Duodenal mucosa (tissue), 2 donors: ENCODE measurements at regions not wholly inside any gene's neighbourhood (a gene's known extent, or its start where the extent isn't known, plus 50 kb on each side); places are given as distances from the start of the nearest gene placed in this dataset.

Experiments used
- H3K27ac ChIP-seq: one replicate; pipeline ENCODE4 v1.7.0; 2013; ENCODE audit warnings: low read depth, low read length
- H3K27me3 ChIP-seq, 2 donors: one replicate each; pipeline ENCODE4 v1.7.0; 2013; ENCODE audit warnings: low read length in 2 of 2, control low read depth in 1 of 2; ENCODE audit not compliant: insufficient read depth in 2 of 2, control insufficient read depth in 1 of 2
- H3K36me3 ChIP-seq, 2 donors: one replicate each; pipeline ENCODE4 v1.7.0; 2013; ENCODE audit warnings: low read length in 2 of 2, control low read depth in 1 of 2; ENCODE audit not compliant: insufficient read depth in 2 of 2, control insufficient read depth in 1 of 2
- H3K4me1 ChIP-seq, 2 donors: one replicate each; pipeline ENCODE4 v1.7.0; 2013; ENCODE audit warnings: low read length in 2 of 2, control low read depth in 1 of 2; ENCODE audit not compliant: insufficient read depth in 2 of 2, control insufficient read depth in 1 of 2
- H3K4me3 ChIP-seq, 2 donors: one replicate each; pipeline ENCODE4 v1.7.0; 2013; ENCODE audit warnings: low read length in 2 of 2, low read depth in 1 of 2
- H3K9ac ChIP-seq, 2 donors: one replicate each; pipeline ENCODE4 v1.7.0; 2013; ENCODE audit warnings: low read length in 2 of 2, low read depth in 1 of 2
- H3K9me3 ChIP-seq, 2 donors: one replicate each; pipeline ENCODE4 v1.7.0; 2013; ENCODE audit warnings: low read length in 2 of 2, control low read depth in 1 of 2; ENCODE audit not compliant: control insufficient read depth in 1 of 2

GRCh38 chr16:79543219-79543618, 57.3 kb downstream of the MAF start:
- no peak overlapping the region for H3K27ac ChIP-seq
- H3K36me3 ChIP-seq, result no peaks in the 10 kb centered on the region
- H3K9me3 ChIP-seq, result no peaks in the 10 kb centered on the region
- no peaks in the 10 kb centered on the region for H3K4me1 ChIP-seq
- H3K4me3 ChIP-seq, result no peak overlapping the region
- no peak overlapping the region for H3K9ac ChIP-seq
- H3K27me3 ChIP-seq, result peaks cover 0 to 7% of the 10 kb centered on the region in 2 donors

DNA sequence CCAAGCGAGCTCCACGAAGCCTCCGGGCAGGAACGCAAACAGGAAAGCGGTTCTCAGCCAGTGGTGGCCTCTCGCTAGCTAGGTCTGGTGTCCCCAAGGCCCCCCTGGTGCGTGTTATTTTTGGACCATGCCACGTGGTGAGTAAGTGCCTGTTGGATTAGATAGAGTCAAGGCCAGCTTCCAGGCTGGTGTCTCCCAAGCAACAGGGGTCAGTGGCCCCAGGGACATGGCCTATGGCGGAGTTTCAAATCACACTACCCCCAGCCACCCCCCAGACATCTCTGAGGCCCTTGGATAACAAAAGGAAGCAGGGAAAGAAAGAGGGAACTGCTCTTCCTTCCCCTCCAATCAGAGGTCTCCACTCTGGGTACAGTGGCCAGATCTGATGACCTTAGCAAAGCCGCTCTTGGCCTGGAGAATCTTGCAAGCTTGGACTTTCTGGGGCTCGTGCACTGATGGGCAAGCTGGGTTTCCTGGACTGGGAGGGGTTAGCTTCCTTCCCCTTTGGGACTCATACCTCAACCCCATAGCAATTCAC, 58.2 kb downstream of the MAF start:
- Histone ChIP-seq H3K27ac (no peak overlapping the region), H3K9ac (no peak overlapping the region), H3K4me1 (no peaks in the 10 kb centered on the region), H3K27me3 (peaks cover 0 to 7% of the 10 kb centered on the region in 2 donors), H3K4me3 (no peak overlapping the region), H3K36me3 (no peaks in the 10 kb centered on the region), H3K9me3 (no peaks in the 10 kb centered on the region)

- no peaks in the 10 kb centered on the region for H3K36me3 ChIP-seq
- no peak overlapping the region for H3K4me3 ChIP-seq
- H3K27me3 ChIP-seq, result peaks cover 0 to 7% of the 10 kb centered on the region in 2 donors
- no peak overlapping the region for H3K27ac ChIP-seq
- H3K9ac ChIP-seq, result no peak overlapping the region
- no peaks in the 10 kb centered on the region for H3K4me1 ChIP-seq
- no peaks in the 10 kb centered on the region for H3K9me3 ChIP-seq
Observed at GRCh38 chr16:79540825-79541595, 59.5 kb downstream of the MAF start.

DNA sequence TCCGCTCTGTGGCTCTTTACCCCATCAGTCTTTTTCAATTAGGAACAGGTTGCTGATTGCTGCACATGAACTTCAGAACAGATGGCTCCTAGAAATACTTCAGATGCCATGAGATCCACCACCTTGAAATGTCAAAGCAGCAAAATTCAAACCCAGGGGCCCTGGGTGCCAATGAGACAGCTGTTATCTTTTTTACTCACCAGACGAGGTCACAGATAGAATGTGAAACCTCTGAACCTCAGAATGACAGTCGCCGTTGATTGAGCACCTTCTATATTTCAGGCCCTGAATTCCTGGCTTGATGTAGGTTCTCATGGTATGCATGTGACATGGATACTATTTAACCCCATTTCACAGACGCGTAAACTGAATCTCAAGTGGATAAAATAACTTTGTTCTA, 63.0 kb downstream of the MAF start:
- Histone ChIP-seq H3K27me3 (peaks cover 0 to 7% of the 10 kb centered on the region in 2 donors), H3K36me3 (no peaks in the 10 kb centered on the region), H3K27ac (no peak overlapping the region), H3K4me1 (no peaks in the 10 kb centered on the region), H3K9me3 (no peaks in the 10 kb centered on the region), H3K9ac (no peak overlapping the region), H3K4me3 (no peak overlapping the region)

DNA sequence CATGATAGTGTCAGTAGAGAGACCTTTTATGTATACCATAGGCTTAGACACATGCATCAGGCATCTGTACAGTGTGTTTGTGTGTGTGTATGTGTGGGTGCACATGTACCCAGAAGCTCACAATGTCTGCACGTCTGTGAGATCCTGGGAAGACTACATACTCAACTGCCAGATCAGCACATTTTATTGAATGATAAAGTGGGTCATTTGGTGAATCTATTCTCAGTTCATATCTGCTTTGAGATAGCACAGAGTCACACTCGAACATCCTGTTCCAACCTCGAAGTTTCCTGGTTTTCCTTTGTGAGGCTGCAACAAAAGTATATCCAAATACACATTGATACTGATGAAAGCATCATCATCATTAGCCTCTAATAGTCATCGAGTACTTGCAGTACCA, 63.6 kb downstream of the MAF start:
- Histone ChIP-seq H3K27ac (no peak overlapping the region), H3K36me3 (no peaks in the 10 kb centered on the region), H3K27me3 (peaks cover 0 to 7% of the 10 kb centered on the region in 2 donors), H3K9ac (no peak overlapping the region), H3K4me1 (no peaks in the 10 kb centered on the region), H3K4me3 (no peak overlapping the region), H3K9me3 (no peaks in the 10 kb centered on the region)

DNA sequence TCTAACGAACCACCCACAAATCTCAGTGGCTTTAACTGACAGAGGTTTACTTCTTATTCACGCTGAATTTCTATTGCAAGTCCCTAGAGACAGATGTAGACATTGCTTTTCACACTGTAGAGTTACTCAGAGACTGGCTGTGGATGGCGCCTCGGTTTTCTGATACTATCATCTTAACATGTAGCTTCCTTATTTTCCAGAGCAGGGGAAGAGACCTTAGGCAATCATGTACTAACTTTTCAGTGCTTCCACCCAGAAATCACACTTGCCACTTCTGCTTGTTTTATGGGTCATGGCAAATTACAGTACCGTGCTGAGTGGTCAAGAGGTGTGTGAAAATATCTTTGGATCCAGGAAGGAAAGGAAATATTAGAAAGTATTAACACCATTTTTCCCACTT, 65.4 kb downstream of the MAF start:
- H3K36me3 ChIP-seq, result no peaks in the 10 kb centered on the region
- H3K27ac ChIP-seq, result no peak overlapping the region
- H3K4me3 ChIP-seq, result no peak overlapping the region
- no peaks in the 10 kb centered on the region for H3K4me1 ChIP-seq
- H3K9ac ChIP-seq, result no peak overlapping the region
- H3K9me3 ChIP-seq, result no peaks in the 10 kb centered on the region
- no peaks in the 10 kb centered on the region for H3K27me3 ChIP-seq

DNA sequence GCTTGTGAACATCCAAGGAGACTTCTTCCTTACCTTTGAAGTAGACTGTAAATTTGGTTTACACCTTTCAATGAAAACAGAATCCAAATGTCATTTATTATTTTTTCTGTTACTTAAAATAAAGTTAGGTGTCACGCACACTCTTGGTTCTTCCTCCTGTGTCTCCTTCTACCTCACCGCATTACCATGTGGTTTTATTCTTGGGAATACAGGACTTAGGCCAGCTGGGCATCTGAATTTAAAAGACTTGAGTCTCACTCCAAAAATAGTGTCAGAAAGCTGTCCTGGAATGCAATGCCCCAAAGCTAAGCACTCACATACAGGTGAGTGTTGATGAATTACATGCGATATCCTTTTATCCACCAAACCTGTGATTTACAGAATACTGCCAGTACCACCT, 66.4 kb downstream of the MAF start:
- H3K36me3 ChIP-seq, result no peaks in the 10 kb centered on the region
- H3K27ac ChIP-seq, result no peak overlapping the region
- H3K27me3 ChIP-seq, result no peaks in the 10 kb centered on the region
- no peaks in the 10 kb centered on the region for H3K4me1 ChIP-seq
- no peaks in the 10 kb centered on the region for H3K9me3 ChIP-seq
- no peak overlapping the region for H3K4me3 ChIP-seq
- H3K9ac ChIP-seq, result no peak overlapping the region

GRCh38 chr16:79533292-79533691, 67.2 kb downstream of the MAF start:
- Histone ChIP-seq H3K4me1 (no peaks in the 10 kb centered on the region), H3K9me3 (no peaks in the 10 kb centered on the region), H3K27ac (no peak overlapping the region), H3K4me3 (no peak overlapping the region), H3K9ac (no peak overlapping the region), H3K27me3 (no peaks in the 10 kb centered on the region), H3K36me3 (no peaks in the 10 kb centered on the region)

- H3K36me3 ChIP-seq, result no peaks in the 10 kb centered on the region
- H3K9me3 ChIP-seq, result no peaks in the 10 kb centered on the region
- no peak overlapping the region for H3K4me3 ChIP-seq
- no peaks in the 10 kb centered on the region for H3K27me3 ChIP-seq
- H3K9ac ChIP-seq, result no peak overlapping the region
- H3K4me1 ChIP-seq, result no peaks in the 10 kb centered on the region
- no peak overlapping the region for H3K27ac ChIP-seq
Observed at GRCh38 chr16:79532785-79533184, 67.8 kb downstream of the MAF start.

DNA sequence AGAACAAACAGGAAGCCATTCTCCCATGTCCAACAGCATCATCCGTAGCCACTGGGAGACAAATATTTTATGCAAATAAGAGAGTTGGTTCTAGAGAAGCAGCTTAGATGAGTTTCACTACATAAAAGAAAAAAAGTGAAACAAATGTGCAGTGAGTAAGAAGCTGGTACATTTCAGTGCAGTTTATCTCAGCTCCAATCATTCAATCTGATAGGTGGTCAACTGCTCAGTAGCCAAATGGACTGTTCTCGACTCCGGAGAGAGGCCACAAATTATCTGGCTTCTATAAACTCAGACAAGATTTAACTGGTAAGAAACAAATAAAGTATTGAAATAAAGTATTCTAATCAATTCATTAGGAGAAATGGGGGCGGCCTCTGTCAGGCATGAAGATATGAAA, 68.3 kb downstream of the MAF start:
- H3K36me3 ChIP-seq, result no peaks in the 10 kb centered on the region
- no peaks in the 10 kb centered on the region for H3K9me3 ChIP-seq
- H3K4me1 ChIP-seq, result no peaks in the 10 kb centered on the region
- H3K27ac ChIP-seq, result no peak overlapping the region
- H3K4me3 ChIP-seq, result no peak overlapping the region
- H3K9ac ChIP-seq, result no peak overlapping the region
- no peaks in the 10 kb centered on the region for H3K27me3 ChIP-seq
